ENCODE measurements at regions not wholly inside any gene's neighbourhood (a gene's known extent, or its start where the extent isn't known, plus 50 kb on each side); places are given as distances from the start of the nearest gene placed in this dataset. TPM values are rescaled to one million over a fixed set of nuclear protein-coding genes. Genes with fewer than 3 reads are reported as not detected.
"Not testable (repeated sequence)": the region's sequence is repeated elsewhere in the genome, so short reads cannot be mapped to it uniquely, and the experiment has no call there.

DNA sequence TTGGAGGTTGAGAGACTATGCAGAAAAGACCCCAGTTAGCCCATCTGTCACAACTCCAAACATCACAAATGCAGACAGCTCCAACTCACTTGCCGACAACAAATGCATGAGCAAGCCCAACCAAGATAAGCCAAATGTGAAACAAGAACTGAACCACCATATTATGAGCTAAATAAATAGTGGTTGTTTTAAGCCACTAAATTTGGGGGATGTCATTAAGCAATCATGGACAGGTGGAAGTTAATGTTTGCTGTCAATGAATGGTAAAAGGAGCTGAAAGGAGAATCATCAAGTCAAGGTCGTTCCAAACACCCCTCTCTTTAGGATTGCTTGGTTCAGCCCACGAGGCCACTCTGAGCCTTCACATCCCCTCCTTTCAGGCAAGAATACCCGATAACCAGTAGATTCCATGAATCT is 71.2 kb upstream of the PLCB4 start:
- H3K36me3 ChIP-seq = no peaks in the 10 kb centered on the region
- intact Hi-C loops (cut with DNase I; ENCODE audit: low total_unique reads) = no loop called here
- no peaks in the 10 kb centered on the region for H3K27me3 ChIP-seq
- H3K27ac ChIP-seq = no peak overlapping the region
- H3K4me1 ChIP-seq = no peaks in the 10 kb centered on the region
- no peak for DNase-seq
- TF ChIP-seq POLR2A (IDR thresholded peaks at IDR 0.05) (no peak), CTCF (IDR thresholded peaks at IDR 0.05) (no peak)
- H3K9me3 ChIP-seq = no peaks in the 10 kb centered on the region
- no peak overlapping the region for H3K4me3 ChIP-seq

- no peaks in the 10 kb centered on the region for H3K4me1 ChIP-seq
- H3K27ac ChIP-seq = no peak overlapping the region
- H3K36me3 ChIP-seq = no peaks in the 10 kb centered on the region
- no peaks in the 10 kb centered on the region for H3K9me3 ChIP-seq
- TF ChIP-seq CTCF (IDR thresholded peaks at IDR 0.05) (no peak), POLR2A (IDR thresholded peaks at IDR 0.05) (no peak)
- no peak for DNase-seq
- H3K27me3 ChIP-seq = no peaks in the 10 kb centered on the region
- no peak overlapping the region for H3K4me3 ChIP-seq
- intact Hi-C loops (cut with DNase I; ENCODE audit: low total_unique reads) = no loop called here
These were observed 57.8 kb upstream of the PLCB4 start for GRCh38 chr20:9011121-9011520.

DNA sequence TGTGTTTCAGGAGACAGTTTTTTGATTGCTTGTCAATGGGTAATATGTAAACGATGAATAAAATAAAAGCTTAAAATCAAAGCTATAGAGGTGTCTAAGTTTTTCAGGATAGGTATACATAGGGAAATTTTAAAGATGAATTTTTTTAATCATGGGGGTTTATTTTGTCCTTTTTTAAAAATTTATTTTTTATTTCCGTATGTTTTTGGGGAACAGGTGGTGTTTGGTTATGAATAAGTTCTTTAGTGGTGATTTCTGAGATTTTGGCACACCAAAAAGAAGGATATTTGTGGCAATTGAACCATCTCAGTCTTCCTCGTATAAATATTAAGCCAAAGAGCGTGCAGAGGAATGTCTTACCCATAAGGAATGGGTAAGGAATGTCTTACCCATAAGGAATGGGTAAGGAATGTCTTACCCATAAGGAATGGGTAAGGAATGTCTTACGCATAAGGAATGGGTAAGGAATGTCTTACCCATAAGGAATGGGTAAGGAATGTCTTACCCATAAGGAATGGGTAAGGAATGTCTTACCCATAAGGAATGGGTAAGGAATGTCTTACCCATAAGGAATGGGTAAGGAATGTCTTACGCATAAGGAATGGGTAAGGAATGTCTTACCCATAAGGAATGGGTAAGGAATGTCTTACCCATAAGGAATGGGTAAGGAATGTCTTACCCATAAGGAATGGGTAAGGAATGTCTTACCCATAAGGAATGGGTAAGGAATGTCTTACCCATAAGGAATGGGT is 53.5 kb upstream of the PLCB4 start:
- H3K9me3 ChIP-seq; H3K4me1 ChIP-seq; H3K27ac ChIP-seq; DNase-seq; intact Hi-C loops (cut with DNase I; ENCODE audit: low total_unique reads); H3K36me3 ChIP-seq; H3K4me3 ChIP-seq; H3K27me3 ChIP-seq: not testable (repeated sequence)

- Histone ChIP-seq H3K27ac (no peak overlapping the region), H3K9me3 (no peaks in the 10 kb centered on the region), H3K4me1 (no peaks in the 10 kb centered on the region), H3K4me3 (no peak overlapping the region), H3K27me3 (no peaks in the 10 kb centered on the region), H3K36me3 (no peaks in the 10 kb centered on the region)
- DNase-seq = no peak
- intact Hi-C loops (cut with DNase I; ENCODE audit: low total_unique reads) = no loop called here
- TF ChIP-seq POLR2A (IDR thresholded peaks at IDR 0.05) (no peak), CTCF (IDR thresholded peaks at IDR 0.05) (no peak)
These were observed 52.9 kb upstream of the PLCB4 start for GRCh38 chr20:9015984-9016324.

GRCh38 chr20:9018346-9018745 is 50.5 kb upstream of the PLCB4 start:
- Histone ChIP-seq H3K27ac (no peak overlapping the region), H3K27me3 (no peaks in the 10 kb centered on the region), H3K4me3 (no peak overlapping the region), H3K9me3 (no peaks in the 10 kb centered on the region), H3K4me1 (no peaks in the 10 kb centered on the region), H3K36me3 (no peaks in the 10 kb centered on the region)
- intact Hi-C loops (cut with DNase I; ENCODE audit: low total_unique reads) = no loop called here
- no peak for DNase-seq
- TF ChIP-seq POLR2A (IDR thresholded peaks at IDR 0.05) (no peak), CTCF (IDR thresholded peaks at IDR 0.05) (no peak)

Small RNA genes in the stretch of these regions (small RNA-seq; reads per million reads assigned to genes)
- not detected for gene RF00017

All from uterus (tissue), 3 donors.